ENCODE measurements at regions not wholly inside any gene's neighbourhood (a gene's known extent, or its start where the extent isn't known, plus 50 kb on each side); places are given as distances from the start of the nearest gene placed in this dataset.
"Not testable (repeated sequence)": the region's sequence is repeated elsewhere in the genome, so short reads cannot be mapped to it uniquely, and the experiment has no call there.

- no peak overlapping the region for H3K27ac ChIP-seq
- TF ChIP-seq ZFX (IDR thresholded peaks at IDR 0.05; ENCODE audit: borderline replicate concordance) (no peak), CTCF (IDR thresholded peaks at IDR 0.05) (no peak)
Measured at GRCh38 chrX:82528525-82528924, 979.6 kb upstream of the POU3F4 start.

- H3K27ac ChIP-seq = no peak overlapping the region
- TF ChIP-seq CTCF (IDR thresholded peaks at IDR 0.05) (no peak), ZFX (IDR thresholded peaks at IDR 0.05; ENCODE audit: borderline replicate concordance) (no peak)
Measured at GRCh38 chrX:82534086-82534597, 973.9 kb upstream of the POU3F4 start.

- not testable (repeated sequence) for H3K27ac ChIP-seq
Measured at GRCh38 chrX:82537205-82537604, 970.9 kb upstream of the POU3F4 start.

GRCh38 chrX:82541822-82542221, 966.3 kb upstream of the POU3F4 start:
- no peak overlapping the region for H3K27ac ChIP-seq
- TF ChIP-seq ZFX (IDR thresholded peaks at IDR 0.05; ENCODE audit: borderline replicate concordance) (no peak), CTCF (IDR thresholded peaks at IDR 0.05) (no peak)

GRCh38 chrX:82552201-82552600, 955.9 kb upstream of the POU3F4 start:
- H3K27ac ChIP-seq = not testable (repeated sequence)

GRCh38 chrX:82556588-82556987, 951.5 kb upstream of the POU3F4 start:
- no peak overlapping the region for H3K27ac ChIP-seq
- TF ChIP-seq ZFX (IDR thresholded peaks at IDR 0.05; ENCODE audit: borderline replicate concordance) = no peak
- no peak for TF ChIP-seq CTCF (IDR thresholded peaks at IDR 0.05)

GRCh38 chrX:82585868-82586267, 922.2 kb upstream of the POU3F4 start:
- no peak overlapping the region for H3K27ac ChIP-seq
- TF ChIP-seq CTCF (IDR thresholded peaks at IDR 0.05) (no peak), ZFX (IDR thresholded peaks at IDR 0.05; ENCODE audit: borderline replicate concordance) (no peak)

- H3K27ac ChIP-seq = no peak overlapping the region
- no peak for TF ChIP-seq ZFX (IDR thresholded peaks at IDR 0.05; ENCODE audit: borderline replicate concordance)
- no peak for TF ChIP-seq CTCF (IDR thresholded peaks at IDR 0.05)
Measured at GRCh38 chrX:82589410-82589809, 918.7 kb upstream of the POU3F4 start.
